GM19467 (cell line): ENCODE measurements at regions not wholly inside any gene's neighbourhood (a gene's known extent, or its start where the extent isn't known, plus 50 kb on each side); places are given as distances from the start of the nearest gene placed in this dataset.

ENCODE experiments used
- ATAC-seq: cut with Tn5 transposase; IDR thresholded peaks from one replicate; pipeline ENCODE4 v1.9.1; 2021; ENCODE audit warnings: mild to moderate bottlenecking, moderate library complexity; ENCODE audit not compliant: unreplicated experiment

DNA sequence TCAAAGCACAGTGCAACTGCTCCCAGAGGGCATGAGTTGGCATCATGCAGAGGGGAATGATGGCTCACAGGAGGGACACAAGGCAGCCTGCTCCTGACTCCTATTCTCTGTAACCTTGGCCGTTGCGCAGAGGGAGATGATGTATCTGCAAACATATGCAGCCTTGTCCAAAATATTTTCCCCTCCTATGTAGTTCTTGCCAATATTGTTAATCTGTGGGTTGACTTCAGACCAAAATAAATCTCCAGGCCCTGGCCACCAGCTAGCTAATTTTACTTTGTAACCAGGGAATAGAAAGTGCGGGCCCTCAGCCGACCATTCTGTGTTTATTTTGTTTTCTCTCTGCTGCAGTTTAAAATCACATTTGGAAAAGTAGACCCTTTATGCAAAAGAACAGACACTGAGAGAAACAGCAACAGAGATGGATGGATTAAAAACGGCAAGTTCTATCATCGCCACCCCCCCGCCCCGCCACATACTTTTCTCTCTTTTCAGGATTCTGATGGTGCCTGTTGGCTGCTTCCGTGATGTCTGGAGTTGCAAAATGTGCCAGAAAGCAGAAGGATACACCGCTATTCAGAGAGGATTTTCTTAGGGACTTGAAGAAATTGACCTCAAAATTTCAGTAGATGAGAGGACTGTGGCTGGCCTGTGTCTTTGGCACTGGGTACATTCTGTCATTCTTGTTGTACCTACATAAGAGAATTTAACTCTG lies 185.3 kb upstream of the BCOR start:
- ATAC-seq: no peak

GRCh38 chrX:40282348-40282747 lies 184.6 kb upstream of the BCOR start:
- no peak for ATAC-seq

DNA sequence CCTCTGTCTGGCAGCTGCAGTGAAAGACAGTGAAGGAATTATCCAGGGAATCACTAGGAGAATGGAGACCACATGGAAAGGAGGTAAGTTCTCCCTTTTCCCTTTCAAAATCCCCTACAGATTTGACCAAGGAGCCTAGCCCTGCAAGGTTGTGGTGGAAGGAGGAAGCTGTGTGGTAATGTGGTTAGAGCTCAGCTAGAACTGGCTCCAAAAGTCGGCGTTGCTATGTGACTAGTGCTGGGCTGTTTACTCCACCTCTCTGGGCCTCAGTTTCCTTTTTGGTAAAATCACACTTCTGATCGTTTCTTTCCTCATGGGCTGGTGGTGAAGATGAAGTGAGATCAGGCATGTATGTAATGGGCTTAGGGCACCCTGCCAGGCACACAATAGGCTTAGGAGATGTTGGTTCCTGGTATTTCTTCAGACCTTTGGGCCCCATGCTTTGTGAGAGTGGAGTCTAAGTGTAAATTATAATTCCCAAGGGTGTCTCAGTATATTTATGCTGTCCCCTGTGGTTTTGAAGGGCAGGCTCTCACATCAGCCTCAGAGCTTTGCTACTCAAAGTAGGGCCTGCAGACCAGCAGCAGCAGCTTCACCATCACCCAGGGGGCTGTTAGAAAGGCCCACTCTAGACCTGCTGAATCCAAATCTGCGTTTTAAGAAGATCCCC lies 183.7 kb upstream of the BCOR start:
- ATAC-seq: no peak

GRCh38 chrX:40279762-40280161 lies 182.0 kb upstream of the BCOR start:
- ATAC-seq: no peak

DNA sequence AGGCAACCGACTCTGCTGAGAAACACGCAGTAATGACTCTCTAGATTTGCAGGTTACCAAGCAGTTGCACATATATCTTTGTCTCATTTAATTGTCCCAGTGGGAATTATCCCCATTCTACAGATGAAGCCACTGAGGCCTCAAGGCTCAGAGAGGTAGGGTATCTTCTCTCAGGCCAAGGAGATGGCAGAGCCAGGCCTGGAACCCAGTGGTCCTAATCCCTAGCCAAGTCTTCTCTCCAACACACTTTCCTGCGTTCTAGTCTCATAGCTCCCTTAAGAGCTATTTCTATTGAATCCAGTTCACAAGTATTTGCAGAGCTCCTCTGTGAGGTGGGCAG lies 181.3 kb upstream of the BCOR start:
- ATAC-seq: no peak

DNA sequence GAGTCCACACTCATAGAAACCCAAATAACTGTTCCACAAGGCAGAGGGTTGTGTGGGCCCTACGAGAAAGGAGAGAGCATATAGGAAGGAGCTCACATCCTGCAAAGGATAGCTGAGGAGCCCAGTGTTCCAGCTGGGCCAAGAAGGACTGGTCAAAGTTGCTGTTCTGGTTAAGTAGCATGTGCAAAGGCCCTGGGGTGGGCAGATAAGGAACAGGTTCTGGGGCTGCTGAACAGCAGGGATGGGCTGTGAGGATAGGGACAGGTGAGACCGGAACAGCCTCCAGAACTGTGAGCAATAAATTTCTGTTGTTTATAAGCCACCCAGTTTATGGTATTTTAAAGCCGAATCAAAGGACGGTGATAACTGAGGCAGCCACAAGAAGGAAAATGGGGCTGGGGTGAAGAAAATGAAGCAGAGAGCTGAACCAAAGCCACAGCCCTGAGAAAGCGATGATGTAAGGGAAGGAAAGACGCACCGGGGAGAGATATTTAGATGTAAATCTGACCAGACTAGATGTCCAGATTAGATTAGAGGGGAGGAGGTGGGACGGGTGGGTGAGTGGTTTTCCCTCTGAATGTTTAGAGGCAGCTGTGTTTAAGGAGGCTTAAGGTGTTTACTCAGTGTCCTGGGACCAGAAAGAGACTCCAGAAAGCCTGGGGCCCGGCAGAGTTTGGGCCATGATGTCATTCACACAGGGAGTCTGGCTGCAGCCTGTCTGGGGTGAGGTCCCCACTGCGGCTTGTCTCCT lies 180.8 kb upstream of the BCOR start:
- ATAC-seq: no peak

GRCh38 chrX:40277672-40278071 lies 179.9 kb upstream of the BCOR start:
- ATAC-seq: no peak

DNA sequence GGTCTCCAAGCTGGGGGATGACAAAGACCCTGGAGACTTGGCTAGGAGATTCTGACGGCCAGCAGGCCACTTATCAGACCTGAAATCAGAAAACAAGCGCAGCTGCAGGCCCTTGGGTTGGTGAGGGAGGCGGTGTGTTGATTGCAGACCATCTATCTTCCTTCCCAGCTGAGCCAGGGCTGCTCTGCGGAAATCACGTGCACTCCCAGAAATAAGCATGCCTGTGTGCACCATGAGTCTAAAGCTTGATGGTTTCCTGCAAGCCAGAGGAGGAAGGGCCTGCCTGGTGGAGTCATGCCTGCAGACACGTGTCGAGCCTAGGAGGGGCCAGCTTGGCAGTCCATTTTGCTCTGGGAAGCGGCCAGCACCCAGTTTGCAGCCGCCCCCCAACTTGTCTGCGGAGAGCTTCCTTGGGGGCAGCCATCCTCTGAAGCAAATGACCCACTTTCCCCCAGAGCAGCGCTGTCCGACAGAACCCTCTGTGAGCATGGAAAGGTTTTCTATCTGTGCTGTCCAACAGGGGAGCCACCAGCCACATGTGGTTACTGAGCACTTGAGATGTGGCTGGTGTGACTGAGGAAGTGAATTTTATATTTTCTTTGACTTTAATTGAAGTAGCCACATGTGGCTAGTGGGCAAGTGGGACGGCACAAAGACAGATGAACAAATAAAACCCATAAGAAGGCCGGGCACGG lies 175.7 kb upstream of the BCOR start:
- ATAC-seq: no peak

- no peak for ATAC-seq
Measured at GRCh38 chrX:40272776-40273175, 175.0 kb upstream of the BCOR start.

DNA sequence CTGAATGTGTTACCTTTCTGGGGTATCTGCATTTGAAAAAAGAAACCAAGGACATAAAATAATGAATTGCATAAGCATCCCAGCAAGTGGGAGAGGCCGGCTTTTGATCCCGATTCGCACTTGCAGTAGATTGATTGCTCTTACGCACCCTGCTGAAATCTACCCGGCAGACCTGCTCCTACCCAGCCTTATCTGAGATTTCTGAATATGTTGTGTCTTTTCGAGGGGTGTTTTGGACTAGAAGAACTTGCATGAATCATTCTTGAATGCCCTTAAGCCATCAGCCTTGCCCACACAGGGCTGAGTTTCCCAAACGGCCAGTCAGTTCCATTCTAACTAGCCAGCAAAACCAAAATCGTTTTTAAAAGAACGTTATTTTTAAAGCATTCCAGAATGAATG lies 174.4 kb upstream of the BCOR start:
- ATAC-seq: no peak

GRCh38 chrX:40268188-40268520 lies 170.4 kb upstream of the BCOR start:
- ATAC-seq: no peak

DNA sequence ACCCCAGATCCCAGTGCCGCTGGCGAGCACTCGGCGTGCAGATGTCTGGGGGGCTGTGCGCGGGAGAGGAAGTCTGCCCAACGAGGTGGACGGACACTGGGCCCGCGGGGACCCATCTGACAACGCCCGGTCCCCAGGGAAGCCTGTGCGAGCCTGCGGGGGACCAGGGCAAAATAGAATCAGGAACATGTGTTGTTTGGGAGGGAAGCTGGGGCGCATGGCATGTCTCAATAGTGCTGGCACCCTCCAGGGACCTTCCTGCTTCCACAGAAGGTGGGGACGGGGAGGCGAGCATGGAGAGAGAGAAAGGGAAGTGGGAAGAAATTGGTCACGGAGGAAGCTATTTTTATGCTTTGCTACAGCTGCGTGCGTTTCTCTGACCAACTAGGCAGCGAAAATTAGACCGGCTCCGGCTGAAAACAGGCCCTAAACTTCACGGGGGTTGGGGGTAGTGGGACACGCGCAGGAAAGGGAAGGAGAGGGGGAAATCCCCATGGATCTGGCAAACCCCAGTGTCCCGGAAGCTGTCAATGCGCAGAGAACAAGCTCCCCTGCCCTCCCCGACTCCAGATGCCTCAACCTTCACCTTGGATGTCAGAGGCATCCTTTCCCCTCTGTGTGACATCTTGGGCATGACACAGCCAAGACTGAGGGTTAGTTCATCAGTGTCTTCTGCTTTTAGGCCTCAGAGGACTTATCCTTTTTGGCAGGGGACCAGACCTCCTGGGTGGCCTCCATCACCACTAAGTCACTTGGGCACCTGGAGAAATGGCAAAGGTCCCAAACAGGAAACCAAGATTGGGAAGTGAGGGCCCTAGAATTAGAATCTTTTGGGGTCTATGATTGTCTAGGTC lies 169.8 kb upstream of the BCOR start:
- ATAC-seq: no peak

DNA sequence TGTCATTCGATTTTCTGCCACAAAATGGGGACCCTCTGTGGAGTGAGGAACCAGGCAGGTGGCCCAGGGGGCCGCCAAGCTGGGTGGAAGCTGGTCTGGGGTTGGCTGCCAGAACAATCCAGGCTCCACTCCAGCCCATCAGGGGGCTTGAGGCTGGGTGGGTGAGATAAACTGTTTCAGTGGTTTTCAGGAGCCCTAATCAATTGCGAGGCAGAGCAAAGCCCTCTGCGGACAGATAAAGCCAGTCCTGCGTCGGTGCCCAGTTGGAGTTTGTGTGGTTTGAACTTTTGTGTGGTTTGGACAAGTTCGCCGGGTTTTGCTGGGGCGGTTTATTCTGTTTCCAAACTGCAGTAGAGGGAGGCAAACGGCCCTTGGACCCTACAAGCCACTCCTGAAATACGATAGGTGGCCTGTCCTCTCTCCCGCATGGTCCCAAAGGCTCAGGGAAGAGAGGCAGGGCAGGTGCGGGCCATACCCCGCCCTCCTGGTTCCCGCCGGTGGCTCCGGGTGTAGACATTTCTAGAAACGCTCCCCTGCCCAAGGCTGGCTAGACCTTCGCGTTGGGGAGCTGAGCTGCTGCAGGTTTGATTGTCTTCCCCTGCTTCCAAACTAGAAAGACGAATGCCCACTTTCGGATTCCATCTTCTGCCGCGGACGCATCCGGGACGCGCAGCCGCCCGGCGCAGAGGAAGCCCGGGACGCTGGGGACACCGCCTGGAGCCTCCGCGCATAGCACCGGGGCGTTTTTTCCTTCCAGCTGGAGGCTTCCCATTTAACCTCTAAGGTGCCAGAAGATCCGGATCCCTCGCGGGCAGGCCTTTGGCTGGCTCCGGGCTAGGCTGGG lies 169.0 kb upstream of the BCOR start:
- no peak for ATAC-seq

- no peak for ATAC-seq
Measured at GRCh38 chrX:40265936-40266335, 168.2 kb upstream of the BCOR start.

DNA sequence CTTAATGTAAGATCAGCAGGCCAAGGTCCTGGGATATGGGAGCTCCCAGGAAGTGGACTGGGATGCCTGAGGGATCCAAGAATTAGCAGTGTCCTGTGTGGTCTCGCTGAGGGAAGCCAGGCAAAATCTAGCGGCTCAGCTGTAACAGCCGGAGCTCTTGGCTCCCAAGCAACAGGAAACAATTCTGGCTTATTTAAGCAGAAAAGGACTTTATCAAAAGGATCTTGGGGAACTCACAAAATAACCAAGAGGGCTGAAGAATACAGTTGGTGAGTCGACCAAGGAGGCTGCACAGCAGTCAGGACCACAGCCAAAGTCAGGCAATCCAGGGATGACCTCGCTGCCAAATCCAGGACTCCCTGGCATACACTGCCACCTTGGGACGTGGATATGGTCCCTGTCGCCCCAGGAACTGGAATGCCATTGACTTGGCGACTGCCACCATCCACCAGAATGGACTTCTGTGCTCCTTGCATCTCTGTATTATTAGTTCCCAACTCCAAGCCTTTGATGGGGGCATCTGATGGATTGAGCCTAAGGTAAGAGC lies 165.3 kb upstream of the BCOR start:
- no peak for ATAC-seq

GRCh38 chrX:40262157-40263013 lies 164.6 kb upstream of the BCOR start:
- no peak for ATAC-seq

- no peak for ATAC-seq
Measured at GRCh38 chrX:40261833-40262156, 164.0 kb upstream of the BCOR start.

DNA sequence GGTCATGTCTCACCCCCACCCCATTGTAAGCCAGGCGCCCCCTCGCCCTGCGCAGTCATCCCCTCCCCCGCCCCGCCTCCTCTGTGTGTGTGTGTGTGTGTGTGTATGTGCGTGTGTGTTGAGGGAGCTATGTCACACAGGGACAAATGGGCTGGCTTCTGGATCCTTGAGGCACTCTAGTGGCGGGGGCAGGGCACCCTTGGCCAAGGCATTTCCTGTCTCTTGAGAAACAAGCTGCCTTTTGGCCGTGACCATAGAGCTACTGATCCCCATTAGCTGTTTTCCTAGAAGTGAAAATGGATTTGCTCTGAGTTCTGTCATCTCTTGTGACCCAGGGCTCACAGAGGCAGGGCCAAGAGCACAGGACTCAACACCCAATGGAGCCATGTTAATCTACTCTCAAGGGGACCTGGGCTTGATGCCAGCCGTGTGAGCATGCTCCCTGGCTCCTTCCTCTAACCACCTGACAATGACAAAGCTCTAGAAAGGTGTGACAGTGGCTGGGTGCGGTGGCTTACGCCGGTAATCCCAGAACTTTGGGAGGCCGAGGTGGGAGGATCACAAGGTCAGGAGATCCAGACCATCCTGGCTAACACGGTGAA lies 162.5 kb upstream of the BCOR start:
- ATAC-seq: no peak
